Endothelial cell (in vitro differentiated cells): ENCODE measurements at regions not wholly inside any gene's neighbourhood (a gene's known extent, or its start where the extent isn't known, plus 50 kb on each side); places are given as distances from the start of the nearest gene placed in this dataset.

Experiments used
- DNase-seq: peaks from one replicate; pipeline ENCODE4 v3.0.0; 2021; ENCODE audit warnings: low spot score
- H3K27ac Mint-ChIP-seq: one replicate; pipeline ENCODE4 v1.8.0; 2021; ENCODE audit warnings: mixed read lengths, inconsistent platforms; ENCODE audit not compliant: unreplicated experiment
- H3K27me3 Mint-ChIP-seq: one replicate; pipeline ENCODE4 v1.8.0; 2021; ENCODE audit warnings: mild to moderate bottlenecking, moderate library complexity, mixed read lengths, inconsistent platforms; ENCODE audit not compliant: unreplicated experiment
- H3K36me3 Mint-ChIP-seq: one replicate; pipeline ENCODE4 v1.8.0; 2021; ENCODE audit warnings: mild to moderate bottlenecking, low read depth, mixed read lengths, inconsistent platforms; ENCODE audit not compliant: unreplicated experiment
- H3K4me1 Mint-ChIP-seq: one replicate; pipeline ENCODE4 v1.8.0; 2021; ENCODE audit warnings: mild to moderate bottlenecking, mixed read lengths, inconsistent platforms; ENCODE audit not compliant: unreplicated experiment
- H3K4me3 Mint-ChIP-seq: one replicate; pipeline ENCODE4 v1.8.0; 2021; ENCODE audit warnings: mild to moderate bottlenecking, mixed read lengths, inconsistent platforms; ENCODE audit not compliant: unreplicated experiment
- H3K9me3 Mint-ChIP-seq: one replicate; pipeline ENCODE4 v1.8.0; 2021; ENCODE audit warnings: mixed read lengths, inconsistent platforms; ENCODE audit not compliant: unreplicated experiment
- TF ChIP-seq, protein P1 (sequence below): fragments of 200-600 bp; sonication (generic); IDR thresholded peaks from one replicate; pipeline ENCODE4 v1.5.0; 2021; ENCODE audit warnings: antibody characterized with exemption; ENCODE audit not compliant: unreplicated experiment

DNA sequence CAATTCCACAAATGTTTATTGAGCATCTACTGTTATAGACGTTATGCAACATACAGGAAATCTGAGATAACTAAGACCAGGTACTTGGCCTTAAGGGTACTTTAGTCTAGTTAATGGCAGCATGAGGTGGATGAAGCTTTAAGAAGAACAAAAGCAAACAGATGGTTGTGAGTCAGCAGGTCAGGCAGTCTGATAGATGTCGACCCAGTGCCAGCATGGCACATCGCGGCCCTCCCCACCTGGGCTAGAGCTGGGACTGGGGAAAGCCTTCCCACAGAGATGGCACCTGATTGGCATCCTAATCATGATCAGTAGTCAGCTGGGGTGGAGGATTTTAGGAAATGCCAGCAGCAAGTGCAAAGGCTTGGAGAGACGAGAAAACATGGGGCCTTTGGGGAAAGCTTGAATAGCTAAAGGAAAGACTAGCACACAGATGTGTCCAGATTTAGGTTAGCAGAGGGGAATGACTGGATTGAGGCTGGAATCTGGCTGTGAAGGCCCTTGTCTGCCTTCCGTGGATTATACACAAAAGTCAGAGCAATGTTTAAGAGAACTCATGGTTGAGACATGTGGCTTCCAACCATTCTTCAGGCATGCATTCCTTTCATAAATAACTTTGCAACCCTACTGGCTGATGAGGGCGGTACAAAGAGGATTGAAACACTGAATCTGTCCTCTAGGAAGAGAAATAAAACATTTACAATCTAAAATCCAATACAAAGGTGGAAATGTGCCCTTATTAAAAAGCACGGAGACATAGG lies 395.4 kb upstream of the WWC1 start:
- Mint-ChIP-seq H3K4me1 (peaks cover 7% of the 10 kb centered on the region), H3K9me3 (no peaks in the 10 kb centered on the region), H3K4me3 (no peak overlapping the region), H3K27ac (no peak overlapping the region), H3K36me3 (no peaks in the 10 kb centered on the region), H3K27me3 (peaks cover 1% of the 10 kb centered on the region)
- no peak for DNase-seq
- TF ChIP-seq, protein P1, sequence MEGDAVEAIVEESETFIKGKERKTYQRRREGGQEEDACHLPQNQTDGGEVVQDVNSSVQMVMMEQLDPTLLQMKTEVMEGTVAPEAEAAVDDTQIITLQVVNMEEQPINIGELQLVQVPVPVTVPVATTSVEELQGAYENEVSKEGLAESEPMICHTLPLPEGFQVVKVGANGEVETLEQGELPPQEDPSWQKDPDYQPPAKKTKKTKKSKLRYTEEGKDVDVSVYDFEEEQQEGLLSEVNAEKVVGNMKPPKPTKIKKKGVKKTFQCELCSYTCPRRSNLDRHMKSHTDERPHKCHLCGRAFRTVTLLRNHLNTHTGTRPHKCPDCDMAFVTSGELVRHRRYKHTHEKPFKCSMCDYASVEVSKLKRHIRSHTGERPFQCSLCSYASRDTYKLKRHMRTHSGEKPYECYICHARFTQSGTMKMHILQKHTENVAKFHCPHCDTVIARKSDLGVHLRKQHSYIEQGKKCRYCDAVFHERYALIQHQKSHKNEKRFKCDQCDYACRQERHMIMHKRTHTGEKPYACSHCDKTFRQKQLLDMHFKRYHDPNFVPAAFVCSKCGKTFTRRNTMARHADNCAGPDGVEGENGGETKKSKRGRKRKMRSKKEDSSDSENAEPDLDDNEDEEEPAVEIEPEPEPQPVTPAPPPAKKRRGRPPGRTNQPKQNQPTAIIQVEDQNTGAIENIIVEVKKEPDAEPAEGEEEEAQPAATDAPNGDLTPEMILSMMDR = no peak

DNA sequence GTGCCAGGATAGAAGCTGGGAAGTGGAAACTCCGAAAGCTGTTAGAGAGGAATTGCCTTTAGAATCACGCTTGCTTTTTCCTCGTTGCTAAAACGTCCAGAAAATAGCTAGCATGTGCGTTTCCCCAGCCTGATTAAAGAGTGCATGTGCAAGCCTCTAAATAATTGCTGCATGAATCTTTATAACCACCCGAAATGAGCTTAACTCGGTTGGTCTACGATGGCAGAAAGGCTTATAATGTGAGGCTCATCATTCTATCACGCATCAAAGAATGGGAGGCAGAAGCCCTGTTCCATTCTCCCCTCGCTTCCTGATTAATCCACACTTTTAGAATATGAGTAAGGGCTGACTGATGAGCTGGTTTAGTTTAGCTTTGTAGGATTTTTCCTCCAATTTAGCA lies 394.6 kb upstream of the WWC1 start:
- H3K36me3 Mint-ChIP-seq = no peaks in the 10 kb centered on the region
- no peak for DNase-seq
- H3K4me1 Mint-ChIP-seq = peaks cover 7% of the 10 kb centered on the region
- H3K4me3 Mint-ChIP-seq = no peak overlapping the region
- no peaks in the 10 kb centered on the region for H3K9me3 Mint-ChIP-seq
- H3K27me3 Mint-ChIP-seq = no peaks in the 10 kb centered on the region
- H3K27ac Mint-ChIP-seq = no peak overlapping the region
- TF ChIP-seq, protein P1 = no peak

DNA sequence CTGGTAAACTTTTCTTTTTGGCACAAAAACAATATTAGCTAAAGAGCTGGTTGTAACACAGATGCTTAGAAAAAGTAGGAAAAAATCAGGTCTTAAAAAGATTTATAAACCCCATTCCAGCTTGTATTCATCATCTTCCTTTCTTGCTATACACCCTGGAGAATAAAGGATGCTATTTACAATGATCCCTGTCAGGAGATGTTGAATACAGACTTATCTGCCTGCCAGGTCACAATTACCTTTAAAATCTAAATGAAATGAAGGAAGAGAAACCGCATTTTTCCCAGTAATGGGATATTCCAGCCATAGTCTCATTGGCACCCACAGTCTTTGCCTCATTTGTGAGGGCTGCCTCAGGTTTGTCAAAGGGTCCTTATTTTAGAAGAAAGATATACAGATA lies 394.1 kb upstream of the WWC1 start:
- Mint-ChIP-seq H3K4me3 (no peak overlapping the region), H3K36me3 (no peaks in the 10 kb centered on the region), H3K4me1 (peaks cover 7% of the 10 kb centered on the region), H3K27me3 (no peaks in the 10 kb centered on the region), H3K27ac (no peak overlapping the region), H3K9me3 (no peaks in the 10 kb centered on the region)
- TF ChIP-seq, protein P1 = no peak
- DNase-seq = no peak

DNA sequence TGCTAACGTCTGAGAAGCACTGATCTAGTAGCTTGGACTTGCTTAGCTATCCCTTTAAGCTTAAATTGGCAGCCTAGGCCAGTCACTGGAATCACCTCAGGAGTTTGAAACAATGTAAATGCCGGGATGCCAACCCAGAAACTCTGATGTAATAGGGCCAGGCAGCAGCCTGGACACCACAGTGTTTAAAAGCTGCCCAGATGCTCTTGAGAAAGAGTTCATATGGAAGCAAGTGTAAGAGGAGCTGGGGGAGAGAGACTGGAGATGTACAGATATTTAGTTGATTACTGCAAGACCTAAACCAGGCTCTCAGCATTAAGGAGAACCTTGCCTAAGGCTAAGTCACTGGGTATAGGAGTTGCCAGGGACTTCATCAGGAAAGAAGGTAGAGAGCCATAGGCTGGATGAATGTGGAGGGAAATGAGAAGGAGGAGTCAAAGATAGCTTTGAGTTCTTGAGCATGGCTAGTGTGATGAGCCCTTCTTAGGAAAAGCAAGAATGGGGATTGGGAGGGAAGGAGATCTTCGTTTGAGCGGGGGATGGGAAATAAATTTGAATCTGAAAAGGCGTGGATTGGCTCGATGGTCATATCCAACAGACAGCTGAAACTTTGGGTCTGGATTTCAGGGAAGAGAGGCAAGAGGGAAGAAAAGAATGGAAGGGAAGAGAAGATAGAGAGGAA lies 392.9 kb upstream of the WWC1 start:
- no peaks in the 10 kb centered on the region for H3K27me3 Mint-ChIP-seq
- no peaks in the 10 kb centered on the region for H3K36me3 Mint-ChIP-seq
- no peak overlapping the region for H3K27ac Mint-ChIP-seq
- TF ChIP-seq, protein P1 = no peak
- H3K9me3 Mint-ChIP-seq = no peaks in the 10 kb centered on the region
- peaks cover 7% of the 10 kb centered on the region for H3K4me1 Mint-ChIP-seq
- DNase-seq = no peak
- H3K4me3 Mint-ChIP-seq = no peak overlapping the region

DNA sequence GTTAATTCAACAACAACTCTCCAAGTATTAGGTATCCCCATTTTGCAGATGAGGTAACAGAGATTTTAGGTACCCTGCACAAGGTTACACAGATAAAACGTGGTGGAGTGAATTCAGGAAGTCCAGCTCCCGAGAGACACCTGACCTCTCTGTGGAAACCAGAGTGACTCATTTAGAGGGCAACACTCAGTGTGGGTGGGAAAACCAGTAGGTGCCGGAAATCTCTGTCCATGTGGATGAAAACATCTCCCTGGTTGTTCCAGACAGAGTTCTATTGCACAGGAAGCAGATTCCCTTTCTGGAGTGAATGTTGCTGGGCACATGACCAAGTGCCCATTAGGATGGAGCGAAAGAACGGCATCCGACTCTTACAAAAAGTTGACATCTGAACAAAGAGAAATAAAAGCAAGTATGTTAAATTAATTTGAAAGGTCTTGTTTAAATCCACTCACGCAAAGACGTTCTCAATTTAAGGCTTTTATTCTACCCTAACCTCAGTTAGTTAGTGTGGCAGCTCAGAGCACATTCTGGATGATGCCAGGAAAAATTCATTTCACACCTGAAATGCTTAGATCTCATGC lies 391.9 kb upstream of the WWC1 start:
- no peak overlapping the region for H3K27ac Mint-ChIP-seq
- no peaks in the 10 kb centered on the region for H3K36me3 Mint-ChIP-seq
- TF ChIP-seq, protein P1 = no peak
- H3K4me3 Mint-ChIP-seq = no peak overlapping the region
- no peaks in the 10 kb centered on the region for H3K27me3 Mint-ChIP-seq
- no peak for DNase-seq
- H3K4me1 Mint-ChIP-seq = peaks cover 7% of the 10 kb centered on the region
- H3K9me3 Mint-ChIP-seq = no peaks in the 10 kb centered on the region
